Coronary artery (tissue), 2 donors: ENCODE measurements at regions not wholly inside any gene's neighbourhood (a gene's known extent, or its start where the extent isn't known, plus 50 kb on each side); places are given as distances from the start of the nearest gene placed in this dataset.

Experiments
- DNase-seq: peaks from one replicate; pipeline ENCODE4 v3.0.0-alpha.2; 2017; ENCODE audit warnings: low spot score
- H3K27ac ChIP-seq, 2 donors: fragments of 200-600 bp; sonication (generic); one replicate each; pipeline ENCODE4 v1.5.1; 2016 to 2019
- H3K4me3 ChIP-seq: fragments of 200-600 bp; sonication (generic); 2 replicates; pipeline ENCODE4 v1.5.1; 2016; ENCODE audit warnings: mild to moderate bottlenecking, moderate library complexity
- TF ChIP-seq, protein P1 (sequence below): fragments of 200-600 bp; sonication (generic); IDR thresholded peaks from one replicate; pipeline ENCODE4 v1.5.1; 2019; ENCODE audit warnings: antibody characterized with exemption

DNA sequence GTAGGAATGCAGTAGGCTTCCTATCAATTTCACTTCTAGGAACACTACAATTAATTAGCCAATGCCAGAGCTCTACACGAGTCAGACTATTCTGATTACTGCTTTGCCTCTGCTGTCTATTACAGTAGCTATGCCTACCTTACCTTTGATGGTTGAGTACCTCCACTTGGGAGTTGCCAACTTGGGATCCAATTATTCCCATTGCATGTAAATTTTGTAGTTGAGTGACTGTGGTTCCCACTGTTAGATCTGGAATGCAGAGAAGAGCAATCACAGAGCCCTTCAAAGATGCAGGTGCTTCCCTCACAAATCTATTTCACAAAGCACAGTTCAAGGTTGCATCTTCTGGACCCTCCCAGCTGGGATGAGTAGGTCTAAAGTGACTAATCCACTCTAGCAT is 62.9 kb upstream of the AASS start:
- TF ChIP-seq, protein P1, sequence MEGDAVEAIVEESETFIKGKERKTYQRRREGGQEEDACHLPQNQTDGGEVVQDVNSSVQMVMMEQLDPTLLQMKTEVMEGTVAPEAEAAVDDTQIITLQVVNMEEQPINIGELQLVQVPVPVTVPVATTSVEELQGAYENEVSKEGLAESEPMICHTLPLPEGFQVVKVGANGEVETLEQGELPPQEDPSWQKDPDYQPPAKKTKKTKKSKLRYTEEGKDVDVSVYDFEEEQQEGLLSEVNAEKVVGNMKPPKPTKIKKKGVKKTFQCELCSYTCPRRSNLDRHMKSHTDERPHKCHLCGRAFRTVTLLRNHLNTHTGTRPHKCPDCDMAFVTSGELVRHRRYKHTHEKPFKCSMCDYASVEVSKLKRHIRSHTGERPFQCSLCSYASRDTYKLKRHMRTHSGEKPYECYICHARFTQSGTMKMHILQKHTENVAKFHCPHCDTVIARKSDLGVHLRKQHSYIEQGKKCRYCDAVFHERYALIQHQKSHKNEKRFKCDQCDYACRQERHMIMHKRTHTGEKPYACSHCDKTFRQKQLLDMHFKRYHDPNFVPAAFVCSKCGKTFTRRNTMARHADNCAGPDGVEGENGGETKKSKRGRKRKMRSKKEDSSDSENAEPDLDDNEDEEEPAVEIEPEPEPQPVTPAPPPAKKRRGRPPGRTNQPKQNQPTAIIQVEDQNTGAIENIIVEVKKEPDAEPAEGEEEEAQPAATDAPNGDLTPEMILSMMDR, result no peak
- Histone ChIP-seq H3K4me3 (no peak overlapping the region), H3K27ac (no peak overlapping the region)
- no peak for DNase-seq

DNA sequence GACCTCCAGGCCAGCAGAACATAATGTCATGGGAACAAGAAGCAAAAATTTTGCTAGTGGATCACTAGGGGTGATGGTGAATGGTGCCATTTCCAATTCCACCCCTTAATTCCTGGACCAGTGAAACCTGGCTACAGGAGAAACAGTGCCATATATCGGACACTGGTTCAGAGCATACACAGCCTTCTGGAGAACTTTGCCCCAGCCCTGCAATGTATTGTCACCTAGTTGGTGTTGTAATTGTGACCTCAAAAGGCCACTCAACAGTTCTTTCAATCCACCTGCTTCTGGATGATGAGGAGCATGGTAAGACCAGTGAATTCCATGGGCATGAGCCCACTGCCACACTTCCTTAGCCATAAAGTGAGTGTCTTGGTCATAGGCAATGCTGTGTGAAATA is 59.8 kb upstream of the AASS start:
- H3K4me3 ChIP-seq, result no peak overlapping the region
- TF ChIP-seq, protein P1, result no peak
- DNase-seq, result no peak
- H3K27ac ChIP-seq, result no peak overlapping the region

DNA sequence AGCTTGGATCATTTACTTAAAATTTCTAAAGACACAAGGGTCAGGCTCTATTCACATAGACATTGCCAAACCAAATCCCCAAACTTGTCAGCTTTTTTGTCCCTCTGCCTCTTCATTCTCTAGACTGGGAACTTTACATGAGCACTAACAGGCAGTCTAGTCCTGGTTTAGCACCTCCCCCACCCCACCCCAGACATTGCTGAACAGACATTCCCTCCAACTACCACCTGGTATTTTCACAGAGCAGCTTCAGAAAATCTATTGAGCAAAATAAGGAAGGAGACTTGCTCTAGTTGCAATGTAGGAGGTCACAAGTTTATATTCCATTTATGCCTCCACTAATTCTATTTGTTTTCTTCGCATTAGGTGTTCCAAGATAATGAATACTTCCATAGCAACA is 56.8 kb upstream of the AASS start:
- TF ChIP-seq, protein P1, result no peak
- no peak for DNase-seq
- Histone ChIP-seq H3K27ac (no peak overlapping the region), H3K4me3 (no peak overlapping the region)

DNA sequence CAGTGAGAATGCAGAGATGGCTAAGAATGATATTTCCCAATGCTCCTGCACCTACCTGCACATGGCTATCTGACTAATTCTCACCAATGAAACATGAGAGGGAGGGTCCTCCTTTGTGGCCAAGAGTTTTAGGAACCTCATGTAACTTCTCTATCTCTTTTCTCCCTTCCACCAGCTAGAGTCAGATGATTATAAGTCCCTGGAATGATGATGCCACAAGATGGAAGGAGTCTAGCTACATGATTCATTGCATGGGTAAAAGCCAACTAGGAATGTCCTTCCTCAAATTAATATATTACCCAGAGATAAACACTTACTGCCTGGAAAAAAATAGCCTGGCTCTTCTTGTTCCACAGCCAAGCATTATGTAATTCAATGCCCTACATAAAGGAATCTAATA is 55.1 kb upstream of the AASS start:
- Histone ChIP-seq H3K4me3 (no peak overlapping the region), H3K27ac (no peak overlapping the region)
- DNase-seq, result no peak
- TF ChIP-seq, protein P1, result no peak

DNA sequence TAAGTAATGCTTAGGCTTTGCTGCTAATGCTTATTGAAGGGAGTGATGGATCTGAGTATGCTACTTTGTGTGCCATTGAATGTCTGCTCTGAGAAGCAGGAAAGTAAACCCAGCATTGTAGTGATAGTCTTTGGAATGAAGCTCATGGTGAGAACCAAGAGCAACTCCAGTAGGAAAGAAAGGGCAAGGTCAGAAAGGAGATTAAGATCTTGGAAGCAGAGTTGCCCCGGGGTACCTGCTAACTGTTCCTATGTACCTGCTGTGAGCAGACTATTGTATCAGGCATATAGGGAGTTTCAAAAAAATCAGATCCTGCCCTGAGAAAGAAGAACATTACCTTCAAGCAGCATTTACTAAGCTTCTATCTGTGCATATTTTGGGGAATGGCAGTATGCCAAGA is 54.5 kb upstream of the AASS start:
- Histone ChIP-seq H3K27ac (no peak overlapping the region), H3K4me3 (no peak overlapping the region)
- TF ChIP-seq, protein P1, result no peak
- DNase-seq, result no peak
